Spleen (tissue), 11 donors: ENCODE measurements at regions not wholly inside any gene's neighbourhood (a gene's known extent, or its start where the extent isn't known, plus 50 kb on each side); places are given as distances from the start of the nearest gene placed in this dataset.
A peak's percentile ranks its signal among the peaks of the same experiment; 100 is the strongest.

ENCODE experiments used
- DNase-seq: peaks from one replicate; pipeline ENCODE4 v3.0.0-alpha.2; 2020
- H3K27ac ChIP-seq, 8 donors: fragments of 200-600 bp; sonication (generic) in 7 of 8; 1 replicate in 4 of 8; 2 replicates in 4 of 8; pipeline versions ENCODE4 v1.5.0 to v1.8.0; 2016 to 2021; ENCODE audit warnings: inconsistent platforms in 4 of 8, mild to moderate bottlenecking in 4 of 8, moderate library complexity in 1 of 8
- H3K27me3 ChIP-seq, 7 donors: fragments of 200-600 bp; sonication (generic) in 6 of 7; replicated peaks in 1 of 7; 1 replicate in 4 of 7; 2 replicates in 3 of 7; pipeline versions ENCODE4 v1.5.0 to v1.8.0; 2016 to 2021; ENCODE audit warnings: inconsistent platforms in 3 of 7, mild to moderate bottlenecking in 1 of 7
- H3K36me3 ChIP-seq, 6 donors: fragments of 200-600 bp; sonication (generic) in 5 of 6; 1 replicate in 4 of 6; 2 replicates in 2 of 6; pipeline versions ENCODE4 v1.5.0 to v1.8.0; 2016 to 2021; ENCODE audit warnings: inconsistent platforms in 2 of 6
- H3K4me1 ChIP-seq, 6 donors: fragments of 200-600 bp; sonication (generic) in 5 of 6; 1 replicate in 3 of 6; 2 replicates in 3 of 6; pipeline versions ENCODE4 v1.5.0 to v1.8.0; 2016 to 2021; ENCODE audit warnings: inconsistent platforms in 3 of 6
- H3K4me3 ChIP-seq, 8 donors: fragments of 200-600 bp; sonication (generic) in 7 of 8; 1 replicate in 4 of 8; 2 replicates in 4 of 8; pipeline versions ENCODE4 v1.5.0 to v1.8.0; 2016 to 2021; ENCODE audit warnings: inconsistent platforms in 4 of 8, mild to moderate bottlenecking in 4 of 8, moderate library complexity in 2 of 8
- H3K9me3 ChIP-seq, 8 donors: fragments of 200-600 bp; sonication (generic) in 7 of 8; 1 replicate in 4 of 8; 2 replicates in 4 of 8; pipeline versions ENCODE4 v1.5.0 to v1.8.0; 2016 to 2021; ENCODE audit warnings: inconsistent platforms in 4 of 8
- CTCF ChIP-seq, 11 experiments: fragments of 200-600 bp in 7 of 11; fragments of 450-650 bp in 4 of 11; sonication (generic) in 4 of 11; IDR thresholded peaks in 8 of 11; conservative IDR thresholded peaks in 3 of 11; 1 replicate in 7 of 11; 2 replicates in 4 of 11; pipeline versions ENCODE4 v1.4.0 to v1.8.0; 2016 to 2021; ENCODE audit warnings: antibody characterized with exemption in 11 of 11, inconsistent platforms in 4 of 11, mild to moderate bottlenecking in 1 of 11
- POLR2A ChIP-seq, 3 donors: fragments of 450-650 bp; IDR thresholded peaks; one replicate each; pipeline ENCODE4 v1.5.1; 2017; ENCODE audit warnings: antibody characterized with exemption in 3 of 3, mild to moderate bottlenecking in 1 of 3
- POLR2AphosphoS5 ChIP-seq, 3 donors: sonication (generic); formaldehyde crosslinking; IDR thresholded peaks; one replicate each; pipeline ENCODE4 v1.5.1; 2017; ENCODE audit warnings: antibody characterized with exemption in 3 of 3
- whole genome bisulfite sequencing, 5 donors: extraction: QIAGEN DNeasy Blood & Tissue Kit in 3 of 5; methylation state at CpG; one replicate each; pipeline versions ENCODE4 v1.1.5 to v1.1.7; 2013 to 2018; 5-methylcytosine and 5-hydroxymethylcytosine counted together
- intact Hi-C: fragments of 100-400 bp; cut with DNase I; formaldehyde crosslinking; loops from one replicate; pipeline ENCODE4 v1.15.0; 2023; ENCODE audit warnings: low total_unique reads
- donor health status: healthy with polysubstance abuse.
- donor health status: DM: no; HTN: no; CAD: no; lungs with moderate emphysema.
- donor health status: DM: no; HTN: no; CAD: no.
- donor health status: Bipolar disorder and iron deficiency.
- donor health status: healthy.
- donor health status: DM: no; HTN: no; CAD: no.
- donor health status: DM: yes; HTN: yes; CAD: no.

- no peaks in the 10 kb centered on the region for H3K36me3 ChIP-seq
- no peak overlapping the region for H3K27ac ChIP-seq
- H3K4me1 ChIP-seq, result peaks cover 0 to 5% (median 0%) of the 10 kb centered on the region in 6 donors
- H3K27me3 ChIP-seq, result no peaks in the 10 kb centered on the region
- intact Hi-C loops, result no loop called here
- TF ChIP-seq POLR2A (IDR thresholded peaks at IDR 0.05), result no peak
- no peak for TF ChIP-seq POLR2AphosphoS5 (IDR thresholded peaks at IDR 0.05)
- no peak for TF ChIP-seq CTCF (IDR thresholded peaks at IDR 0.05 in 8 of 11, conservative IDR thresholded peaks at IDR 0.05 in 3 of 11)
- H3K9me3 ChIP-seq, result no peaks in the 10 kb centered on the region
- no peak overlapping the region for H3K4me3 ChIP-seq
- WGBS, 5 donors, result 54 to 77% (median 69%) methylated on average over 4 of the region's 4 CpGs
- no peak for DNase-seq
Observed at GRCh38 chr18:56382541-56382940, 255.9 kb downstream of the TXNL1 start.

GRCh38 chr18:56381196-56381595 is 257.2 kb downstream of the TXNL1 start:
- Histone ChIP-seq H3K36me3 (no peaks in the 10 kb centered on the region), H3K4me1 (peaks cover 0 to 5% (median 0%) of the 10 kb centered on the region in 6 donors), H3K27ac (no peak overlapping the region), H3K27me3 (no peaks in the 10 kb centered on the region), H3K4me3 (no peak overlapping the region), H3K9me3 (no peaks in the 10 kb centered on the region)
- TF ChIP-seq POLR2A (IDR thresholded peaks at IDR 0.05) (no peak), POLR2AphosphoS5 (IDR thresholded peaks at IDR 0.05) (no peak), CTCF (IDR thresholded peaks at IDR 0.05 in 8 of 11, conservative IDR thresholded peaks at IDR 0.05 in 3 of 11) (no peak)
- intact Hi-C loops, result no loop called here
- DNase-seq, result no peak
- WGBS, 5 donors, result 80 to 90% (median 85%) methylated on average over 3 of the region's 3 CpGs

- no peaks in the 10 kb centered on the region for H3K27me3 ChIP-seq
- H3K9me3 ChIP-seq, result no peaks in the 10 kb centered on the region
- 93 to 98% (median 94%) methylated on average over 8 of the region's 8 CpGs for WGBS, 5 donors
- intact Hi-C loops, result no loop called here
- H3K4me1 ChIP-seq, result peaks cover 0 to 5% (median 0%) of the 10 kb centered on the region in 6 donors
- H3K27ac ChIP-seq, result no peak overlapping the region
- no peaks in the 10 kb centered on the region for H3K36me3 ChIP-seq
- H3K4me3 ChIP-seq, result no peak overlapping the region
- no peak for DNase-seq
- TF ChIP-seq CTCF (IDR thresholded peaks at IDR 0.05 in 8 of 11, conservative IDR thresholded peaks at IDR 0.05 in 3 of 11) (no peak), POLR2AphosphoS5 (IDR thresholded peaks at IDR 0.05) (no peak), POLR2A (IDR thresholded peaks at IDR 0.05) (no peak)
Observed at GRCh38 chr18:56380685-56381084, 257.7 kb downstream of the TXNL1 start.

GRCh38 chr18:56379256-56379655 is 259.1 kb downstream of the TXNL1 start:
- no peaks in the 10 kb centered on the region for H3K36me3 ChIP-seq
- H3K27me3 ChIP-seq, result no peaks in the 10 kb centered on the region
- DNase-seq, result no peak
- H3K9me3 ChIP-seq, result no peaks in the 10 kb centered on the region
- 73 to 87% (median 81%) methylated on average over 6 of the region's 6 CpGs for WGBS, 5 donors
- TF ChIP-seq CTCF (IDR thresholded peaks at IDR 0.05 in 8 of 11, conservative IDR thresholded peaks at IDR 0.05 in 3 of 11) (no peak), POLR2AphosphoS5 (IDR thresholded peaks at IDR 0.05) (no peak), POLR2A (IDR thresholded peaks at IDR 0.05) (no peak)
- intact Hi-C loops, result no loop called here
- H3K4me3 ChIP-seq, result peak overlapping the region in 1 of 8 donors; percentile 5
- peaks cover 0 to 5% (median 0%) of the 10 kb centered on the region in 6 donors for H3K4me1 ChIP-seq
- peak overlapping the region in 3 of 8 donors; percentile 0 to 42 (median 25) for H3K27ac ChIP-seq
